Caco-2 (cell line): ENCODE measurements at regions not wholly inside any gene's neighbourhood (a gene's known extent, or its start where the extent isn't known, plus 50 kb on each side); places are given as distances from the start of the nearest gene placed in this dataset.

Experiments
- BruUV-seq: library from RNA; stranded (reverse); fragments of 400-500 nt; replicated peaks from 2 replicates; lab custom pipeline; 2021; lab: Mats Ljungman, UMichigan
- CTCF ChIA-PET: fragments of 300-600 bp; sonication (Branson Sonifier 250); formaldehyde crosslinking; loops from one replicate; lab custom pipeline; 2022; ENCODE audit warnings: antibody characterized with exemption; lab: Charles Lee
- POLR2A ChIA-PET: fragments of 300-600 bp; sonication (Branson Sonifier 250); formaldehyde crosslinking; loops from one replicate; lab custom pipeline; 2022; ENCODE audit warnings: antibody characterized with exemption; lab: Charles Lee
- DNase-seq, 2 experiments: peaks; one replicate each; pipeline versions ENCODE4 v3.0.0 to v3.0.0-alpha.2; 2020 to 2022
- H3K27me3 ChIP-seq: replicated peaks from 2 replicates; pipeline ENCODE4 v1.6.0; 2011; ENCODE audit warnings: low read length; ENCODE audit not compliant: control insufficient read depth, insufficient read depth
- H3K36me3 ChIP-seq: 2 replicates; pipeline ENCODE4 v1.5.1; 2011; ENCODE audit warnings: low read length; ENCODE audit not compliant: control insufficient read depth, insufficient read depth
- H3K4me1 ChIP-seq: fragments of 250-450 bp; sonication (Bioruptor Pico); 2 replicates; pipeline ENCODE4 v1.5.1; 2020; ENCODE audit warnings: mild to moderate bottlenecking
- H3K4me3 ChIP-seq: 2 replicates; pipeline ENCODE4 v1.5.1; 2011; ENCODE audit warnings: low read depth, mild to moderate bottlenecking, control low read depth, low read length
- H3K9me3 ChIP-seq: fragments of 250-450 bp; sonication (Bioruptor Pico); 2 replicates; pipeline ENCODE4 v1.5.1; 2020; ENCODE audit warnings: mild to moderate bottlenecking, moderate library complexity
- H3K27ac Mint-ChIP-seq: one replicate; pipeline ENCODE4 v1.8.0; 2022; ENCODE audit warnings: mixed read lengths; ENCODE audit not compliant: unreplicated experiment
- H3K27me3 Mint-ChIP-seq: one replicate; pipeline ENCODE4 v1.8.0; 2022; ENCODE audit warnings: mixed read lengths; ENCODE audit not compliant: insufficient read depth, unreplicated experiment
- H3K36me3 Mint-ChIP-seq: one replicate; pipeline ENCODE4 v1.8.0; 2022; ENCODE audit warnings: mild to moderate bottlenecking, mixed read lengths; ENCODE audit not compliant: insufficient read depth, unreplicated experiment
- H3K4me1 Mint-ChIP-seq: one replicate; pipeline ENCODE4 v1.8.0; 2022; ENCODE audit warnings: low read depth, mixed read lengths; ENCODE audit not compliant: unreplicated experiment
- H3K4me3 Mint-ChIP-seq: one replicate; pipeline ENCODE4 v1.8.0; 2022; ENCODE audit warnings: mild to moderate bottlenecking, moderate library complexity, mixed read lengths; ENCODE audit not compliant: unreplicated experiment
- H3K9me3 Mint-ChIP-seq: one replicate; pipeline ENCODE4 v1.8.0; 2022; ENCODE audit warnings: mixed read lengths; ENCODE audit not compliant: unreplicated experiment
- CTCF ChIP-seq, 2 experiments: fragments of 200-600 bp in 1 of 2; IDR thresholded peaks; 1 replicate in 1 of 2; 2 replicates in 1 of 2; pipeline versions ENCODE4 v1.5.1 to v1.8.0; 2011 to 2022; ENCODE audit warnings: antibody characterized with exemption in 1 of 2, control low read depth in 1 of 2, inconsistent platforms in 1 of 2, low read depth in 1 of 2, low read length in 1 of 2, mild to moderate bottlenecking in 1 of 2, moderate library complexity in 1 of 2; ENCODE audit not compliant: insufficient read depth in 1 of 2, severe bottlenecking in 1 of 2, unreplicated experiment in 1 of 2
- intact Hi-C: fragments of 100-400 bp; cut with micrococcal nuclease; formaldehyde crosslinking; loops from one replicate; pipeline ENCODE4 v1.10.0; 2022; ENCODE audit not compliant: unreplicated experiment

- DNase-seq = no peak
- H3K36me3 Mint-ChIP-seq = no peaks in the 10 kb centered on the region
- no peak overlapping the region for H3K4me3 ChIP-seq
- H3K27me3 Mint-ChIP-seq = peaks cover 11% of the 10 kb centered on the region
- ChIA-PET CTCF (no interaction called here), POLR2A (no interaction called here)
- intact Hi-C loops = no loop called here
- no peaks in the 10 kb centered on the region for H3K4me1 ChIP-seq
- no peak overlapping the region for H3K4me3 Mint-ChIP-seq
- H3K27me3 ChIP-seq = no peaks in the 10 kb centered on the region
- no peaks in the 10 kb centered on the region; the same call in 1 of the 2 replicates for H3K9me3 ChIP-seq
- BruUV-seq = no TSS peak
- H3K4me1 Mint-ChIP-seq = no peaks in the 10 kb centered on the region
- H3K36me3 ChIP-seq = no peaks in the 10 kb centered on the region
- no peak for TF ChIP-seq CTCF (IDR thresholded peaks at IDR 0.05; ENCODE audit: insufficient read depth in 1 of 2, low read depth in 1 of 2, low read length in 1 of 2, severe bottlenecking in 1 of 2, unreplicated experiment in 1 of 2)
- no peaks in the 10 kb centered on the region for H3K9me3 Mint-ChIP-seq
- no peak overlapping the region for H3K27ac Mint-ChIP-seq
Observed at GRCh38 chr16:73285436-73286201, 237.7 kb upstream of the ZFHX3 start.

GRCh38 chr16:73280388-73280787, 232.5 kb upstream of the ZFHX3 start:
- BruUV-seq = no TSS peak
- no peak for TF ChIP-seq CTCF (IDR thresholded peaks at IDR 0.05; ENCODE audit: insufficient read depth in 1 of 2, low read depth in 1 of 2, low read length in 1 of 2, severe bottlenecking in 1 of 2, unreplicated experiment in 1 of 2)

GRCh38 chr16:73279451-73279850, 231.5 kb upstream of the ZFHX3 start:
- CTCF ChIA-PET = no interaction called here
- H3K27me3 Mint-ChIP-seq = peaks cover 9% of the 10 kb centered on the region

More at GRCh38 chr16:73280388-73280787, 232.5 kb upstream of the ZFHX3 start:
- intact Hi-C loops = no loop called here
- ChIA-PET POLR2A (no interaction called here), CTCF (no interaction called here)
- peaks cover 7% of the 10 kb centered on the region; the same call in 1 of the 2 replicates for H3K9me3 ChIP-seq
- no peak for DNase-seq
- no peak overlapping the region for H3K4me3 ChIP-seq
- H3K27me3 Mint-ChIP-seq = peaks cover 6% of the 10 kb centered on the region
- no peaks in the 10 kb centered on the region for H3K27me3 ChIP-seq
- H3K4me1 Mint-ChIP-seq = no peaks in the 10 kb centered on the region
- H3K36me3 Mint-ChIP-seq = no peaks in the 10 kb centered on the region
- H3K36me3 ChIP-seq = no peaks in the 10 kb centered on the region
- no peaks in the 10 kb centered on the region for H3K4me1 ChIP-seq
- H3K4me3 Mint-ChIP-seq = no peak overlapping the region
- H3K9me3 Mint-ChIP-seq = peaks cover 12% of the 10 kb centered on the region
- no peak overlapping the region for H3K27ac Mint-ChIP-seq

More at GRCh38 chr16:73279451-73279850, 231.5 kb upstream of the ZFHX3 start:
- no peak for TF ChIP-seq CTCF (IDR thresholded peaks at IDR 0.05; ENCODE audit: insufficient read depth in 1 of 2, low read depth in 1 of 2, low read length in 1 of 2, severe bottlenecking in 1 of 2, unreplicated experiment in 1 of 2)
- H3K4me1 ChIP-seq = no peaks in the 10 kb centered on the region
- no peak overlapping the region for H3K4me3 Mint-ChIP-seq
- H3K27me3 ChIP-seq = no peaks in the 10 kb centered on the region
- peaks cover 12% of the 10 kb centered on the region for H3K9me3 Mint-ChIP-seq
- H3K36me3 Mint-ChIP-seq = no peaks in the 10 kb centered on the region
- intact Hi-C loops = no loop called here
- no peak overlapping the region for H3K4me3 ChIP-seq
- POLR2A ChIA-PET = no interaction called here
- H3K9me3 ChIP-seq = peaks cover 7% of the 10 kb centered on the region; the same call in 1 of the 2 replicates
- no peaks in the 10 kb centered on the region for H3K4me1 Mint-ChIP-seq
- no TSS peak for BruUV-seq
- DNase-seq = no peak
- H3K36me3 ChIP-seq = no peaks in the 10 kb centered on the region
- H3K27ac Mint-ChIP-seq = no peak overlapping the region
